ENCODE measurements at regions not wholly inside any gene's neighbourhood (a gene's known extent, or its start where the extent isn't known, plus 50 kb on each side); places are given as distances from the start of the nearest gene placed in this dataset.
A peak's percentile ranks its signal among the peaks of the same experiment; 100 is the strongest.

- peak overlapping the region in 1 of 3 experiments; percentile 47 for H3K4me3 ChIP-seq (ENCODE audit: control insufficient read depth in 2 of 3, extremely low read depth in 1 of 3, insufficient read depth in 2 of 3, low read depth in 1 of 3, low read length in 3 of 3)
- no peaks in the 10 kb centered on the region for H3K36me3 ChIP-seq (ENCODE audit: control insufficient read depth in 2 of 2, extremely low read depth in 1 of 2, insufficient read depth in 2 of 2, low read length in 2 of 2)
- H3K27me3 ChIP-seq (ENCODE audit: control insufficient read depth, extremely low read depth, insufficient read depth, low read length): no peaks in the 10 kb centered on the region
- H3K79me2 ChIP-seq (ENCODE audit: control insufficient read depth, insufficient read depth, low read length): no peaks in the 10 kb centered on the region
- H3K9me3 ChIP-seq (ENCODE audit: control insufficient read depth, low read depth, low read length): no peaks in the 10 kb centered on the region
- H4K20me1 ChIP-seq (ENCODE audit: control insufficient read depth, extremely low read depth, insufficient read depth, low read length): no peaks in the 10 kb centered on the region
- peak overlapping the region; percentile 88 for H3K4me2 ChIP-seq (ENCODE audit: control insufficient read depth, extremely low read depth, insufficient read depth, low read depth, low read length)
- H2AFZ ChIP-seq (ENCODE audit: control insufficient read depth, low read length): peak overlapping the region; percentile 93
- DNase-seq (ENCODE audit: low read depth, low spot score) (peak; percentile 63), FAIRE-seq (no peak)
- dilution Hi-C loops (cut with MboI; ENCODE audit: extremely low pct_ligation_motif_present, low sequenced_read_pairs): no loop called here
- H3K9ac ChIP-seq (ENCODE audit: control insufficient read depth, extremely low read depth, insufficient read depth, low read length): peak overlapping the region; percentile 36
- no peaks in the 10 kb centered on the region for H3K9me1 ChIP-seq (ENCODE audit: control insufficient read depth, extremely low read depth, insufficient read depth, low read length)
- H3K4me1 ChIP-seq (ENCODE audit: control insufficient read depth, extremely low read depth, insufficient read depth, low read length): peaks cover 25% of the 10 kb centered on the region
- TF ChIP-seq EZH2 (IDR thresholded peaks at IDR 0.05; ENCODE audit: low read length) (no peak), CTCF (optimal IDR thresholded peaks at IDR 0.05 in 1 of 3, IDR thresholded peaks at IDR 0.05 in 1 of 3, conservative IDR thresholded peaks at IDR 0.05 in 1 of 3; ENCODE audit: extremely low read depth in 1 of 3, insufficient read depth in 2 of 3, low read length in 3 of 3) (no peak)
- H3K27ac ChIP-seq (ENCODE audit: control insufficient read depth, insufficient read depth, low read length): peak overlapping the region; percentile 76
Measured at GRCh38 chr10:47183704-47184041, 116.3 kb upstream of the GDF10 start.

GRCh38 chr10:47184273-47184672 is 115.7 kb upstream of the GDF10 start:
- H3K9me1 ChIP-seq (ENCODE audit: control insufficient read depth, extremely low read depth, insufficient read depth, low read length): no peaks in the 10 kb centered on the region
- H3K4me2 ChIP-seq (ENCODE audit: control insufficient read depth, extremely low read depth, insufficient read depth, low read depth, low read length): peak overlapping the region; percentile 88
- H3K9me3 ChIP-seq (ENCODE audit: control insufficient read depth, low read depth, low read length): no peaks in the 10 kb centered on the region
- no peak overlapping the region for H3K27ac ChIP-seq (ENCODE audit: control insufficient read depth, insufficient read depth, low read length)
- peaks cover 25% of the 10 kb centered on the region for H3K4me1 ChIP-seq (ENCODE audit: control insufficient read depth, extremely low read depth, insufficient read depth, low read length)
- H3K4me3 ChIP-seq (ENCODE audit: control insufficient read depth in 2 of 3, extremely low read depth in 1 of 3, insufficient read depth in 2 of 3, low read depth in 1 of 3, low read length in 3 of 3): no peak overlapping the region
- no peaks in the 10 kb centered on the region for H3K36me3 ChIP-seq (ENCODE audit: control insufficient read depth in 2 of 2, extremely low read depth in 1 of 2, insufficient read depth in 2 of 2, low read length in 2 of 2)
- H3K9ac ChIP-seq (ENCODE audit: control insufficient read depth, extremely low read depth, insufficient read depth, low read length): no peak overlapping the region
- no peaks in the 10 kb centered on the region for H3K27me3 ChIP-seq (ENCODE audit: control insufficient read depth, extremely low read depth, insufficient read depth, low read length)
- H2AFZ ChIP-seq (ENCODE audit: control insufficient read depth, low read length): no peak overlapping the region
- TF ChIP-seq CTCF (optimal IDR thresholded peaks at IDR 0.05 in 1 of 3, IDR thresholded peaks at IDR 0.05 in 1 of 3, conservative IDR thresholded peaks at IDR 0.05 in 1 of 3; ENCODE audit: extremely low read depth in 1 of 3, insufficient read depth in 2 of 3, low read length in 3 of 3): no peak
- TF ChIP-seq EZH2 (IDR thresholded peaks at IDR 0.05; ENCODE audit: low read length): no peak
- H3K79me2 ChIP-seq (ENCODE audit: control insufficient read depth, insufficient read depth, low read length): no peaks in the 10 kb centered on the region
- FAIRE-seq (no peak), DNase-seq (ENCODE audit: low read depth, low spot score) (no peak)
- H4K20me1 ChIP-seq (ENCODE audit: control insufficient read depth, extremely low read depth, insufficient read depth, low read length): no peaks in the 10 kb centered on the region
- dilution Hi-C loops (cut with MboI; ENCODE audit: extremely low pct_ligation_motif_present, low sequenced_read_pairs): no loop called here
